ENCODE measurements at regions not wholly inside any gene's neighbourhood (a gene's known extent, or its start where the extent isn't known, plus 50 kb on each side); places are given as distances from the start of the nearest gene placed in this dataset.

DNA sequence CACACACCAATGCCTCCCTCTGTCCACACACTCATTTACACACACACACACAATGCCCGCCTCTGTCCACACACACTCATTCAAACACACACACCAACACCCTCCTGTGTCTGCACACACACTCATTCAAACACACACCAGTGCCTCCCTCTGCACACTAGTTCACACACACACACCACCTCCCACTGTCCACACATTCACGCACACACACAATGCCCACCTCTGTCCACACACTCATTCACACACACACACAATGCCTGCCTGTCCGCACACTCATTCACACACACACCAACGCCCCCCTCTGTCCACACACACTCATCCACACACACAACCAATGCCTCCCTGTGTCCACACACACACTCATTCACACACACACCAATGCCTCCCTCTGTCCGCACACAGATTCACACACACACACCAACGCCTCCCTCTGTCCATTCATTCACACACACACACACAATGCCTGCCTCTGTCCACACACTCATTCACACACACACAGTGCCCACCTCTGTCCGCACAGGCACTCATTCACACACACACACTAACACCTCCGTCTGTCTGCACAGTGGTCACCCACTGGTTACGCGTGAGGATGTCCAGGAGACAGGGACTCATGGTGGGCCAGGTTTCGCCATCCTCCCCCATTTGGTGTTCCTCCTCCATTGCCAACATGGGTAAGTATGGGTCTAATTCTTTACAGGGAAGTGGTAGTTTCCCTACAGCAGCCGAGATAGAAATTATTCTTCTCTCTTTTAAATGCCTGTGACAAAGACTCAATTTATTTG is 62.4 kb upstream of the THBS2 start:
- Histone ChIP-seq H3K4me2 (ENCODE audit: insufficient read depth, low read length) (no peak overlapping the region), H3K9me1 (replicated peaks; ENCODE audit: control insufficient read depth, extremely low read depth, insufficient read depth, low read length) (no peaks in the 10 kb centered on the region), H3K9me3 (replicated peaks; ENCODE audit: control insufficient read depth, insufficient read depth, low read length) (peaks cover 4% of the 10 kb centered on the region), H3K36me3 (ENCODE audit: control insufficient read depth in 2 of 2, extremely low read depth in 1 of 2, insufficient read depth in 2 of 2, low read length in 2 of 2) (no peaks in the 10 kb centered on the region), H3K4me3 (replicated peaks in 1 of 3; ENCODE audit: insufficient read depth in 1 of 3, low read depth in 1 of 3, low read length in 3 of 3) (no peak overlapping the region), H3K27me3 (ENCODE audit: control insufficient read depth in 2 of 2, insufficient read depth in 2 of 2, low read length in 2 of 2) (no peaks in the 10 kb centered on the region), H3K27ac (ENCODE audit: insufficient read depth, low read depth, low read length) (no peak overlapping the region), H3K4me1 (ENCODE audit: control insufficient read depth, extremely low read depth, insufficient read depth, low read length) (no peaks in the 10 kb centered on the region), H3K79me2 (ENCODE audit: control insufficient read depth, insufficient read depth, low read length) (no peaks in the 10 kb centered on the region), H4K20me1 (replicated peaks; ENCODE audit: control insufficient read depth, extremely low read depth, insufficient read depth, low read length) (no peaks in the 10 kb centered on the region), H2AFZ (ENCODE audit: low read depth, low read length) (no peak overlapping the region), H3K9ac (replicated peaks; ENCODE audit: extremely low read depth, insufficient read depth, low read length) (no peak overlapping the region)
- no peak for FAIRE-seq
- POLR2A ChIA-PET, result no interaction called here
- dilution Hi-C loops (cut with MboI; ENCODE audit: extremely low pct_ligation_motif_present, low sequenced_read_pairs) (no loop called here), intact Hi-C loops (cut with micrococcal nuclease) (no loop called here)
- no TSS peak for BruUV-seq (replicated peaks)
- TF ChIP-seq GATA2 (IDR thresholded peaks at IDR 0.05; ENCODE audit: insufficient read depth, insufficient read length, low read depth, low read length), result no peak
- no peak for TF ChIP-seq POLR2AphosphoS5 (IDR thresholded peaks at IDR 0.05; ENCODE audit: insufficient read depth, low read depth, low read length)
- no peak for TF ChIP-seq MYC (IDR thresholded peaks at IDR 0.05; ENCODE audit: low read depth, low read length)
- TF ChIP-seq POLR2A (IDR thresholded peaks at IDR 0.05; ENCODE audit: low read depth, low read length), result no peak
- no peak for TF ChIP-seq MAX (IDR thresholded peaks at IDR 0.05; ENCODE audit: insufficient read depth, insufficient read length)
- no peak for TF ChIP-seq JUN (IDR thresholded peaks at IDR 0.05; ENCODE audit: borderline replicate concordance, insufficient read depth, insufficient read length, low read depth)
- no peak for TF ChIP-seq CTCF (IDR thresholded peaks at IDR 0.05; ENCODE audit: extremely low read depth in 1 of 2, insufficient read depth in 1 of 2, low read depth in 1 of 2, low read length in 2 of 2)
- TF ChIP-seq EZH2 (IDR thresholded peaks at IDR 0.05; ENCODE audit: borderline replicate concordance, low read depth, low read length, severe bottlenecking), result no peak
- TF ChIP-seq FOS (IDR thresholded peaks at IDR 0.05; ENCODE audit: borderline replicate concordance, insufficient read depth, low read length), result no peak
- DNase-seq (ENCODE audit: low read depth, low spot score), result no peak
- CTCF ChIA-PET, result no interaction called here

Measured in endothelial cell of umbilical vein (primary cell).